ENCODE measurements at regions not wholly inside any gene's neighbourhood (a gene's known extent, or its start where the extent isn't known, plus 50 kb on each side); places are given as distances from the start of the nearest gene placed in this dataset.

- no peak overlapping the region for H3K27ac ChIP-seq (ENCODE audit: low read length in 2 of 2)
- peaks cover 0 to 2% (median 0%) of the 10 kb centered on the region in 3 donors for H3K9me3 ChIP-seq (ENCODE audit: control extremely low read depth in 1 of 3, control insufficient read depth in 2 of 3, insufficient read depth in 1 of 3, low read length in 2 of 3)
- no peak overlapping the region for H3K27ac Mint-ChIP-seq
Measured at GRCh38 chr11:39860931-39861330, 1598.5 kb downstream of the LRRC4C start.

GRCh38 chr11:39817241-39817640 lies 1642.2 kb downstream of the LRRC4C start:
- H2AFZ ChIP-seq (ENCODE audit: insufficient read depth, low read depth, low read length, poor library complexity, severe bottlenecking) = no peak overlapping the region
- no peak overlapping the region for H3K4me3 Mint-ChIP-seq
- CTCF ChIA-PET = no interaction called here
- POLR2A ChIA-PET = no interaction called here
- H3K27me3 Mint-ChIP-seq = no peaks in the 10 kb centered on the region
- ATAC-seq (ENCODE audit: low read depth) = no peak
- H3K4me3 ChIP-seq (ENCODE audit: control extremely low read depth in 1 of 5, extremely low read depth in 1 of 5, insufficient read depth in 1 of 5, low read depth in 2 of 5, low read length in 4 of 5) = no peak overlapping the region
- H3K9ac ChIP-seq (ENCODE audit: low read length) = no peak overlapping the region
- H3K9me3 Mint-ChIP-seq (ENCODE audit: insufficient read depth) = peaks cover 22% of the 10 kb centered on the region
- TF ChIP-seq EZH2 (IDR thresholded peaks at IDR 0.05; ENCODE audit: borderline replicate concordance, insufficient read depth, low read depth, low read length, poor library complexity, severe bottlenecking) (no peak), CTCF (IDR thresholded peaks at IDR 0.05) (no peak)
- no CpG with 5 or more reads among the region's 2 CpGs for WGBS (ENCODE audit: insufficient coverage)
- no peak overlapping the region for H3K27ac Mint-ChIP-seq
- H3K79me2 ChIP-seq (ENCODE audit: control insufficient read depth, insufficient read depth, low read length) = no peaks in the 10 kb centered on the region
- no peak for DNase-seq
- H3K36me3 ChIP-seq (replicated peaks in 1 of 2; ENCODE audit: control extremely low read depth in 1 of 2, control insufficient read depth in 1 of 2, extremely low read depth in 1 of 2, insufficient read depth in 2 of 2, low read length in 1 of 2) = no peaks in the 10 kb centered on the region
- no peak overlapping the region for H3K4me2 ChIP-seq (replicated peaks; ENCODE audit: low read depth, low read length, poor library complexity, severe bottlenecking)
- peaks cover 0 to 14% (median 0%) of the 10 kb centered on the region in 3 donors for H3K9me3 ChIP-seq (ENCODE audit: control extremely low read depth in 1 of 3, control insufficient read depth in 2 of 3, insufficient read depth in 1 of 3, low read length in 2 of 3)
- no peaks in the 10 kb centered on the region for H3K27me3 ChIP-seq (replicated peaks in 1 of 4; ENCODE audit: control extremely low read depth in 1 of 4, control insufficient read depth in 3 of 4, insufficient read depth in 4 of 4, low read length in 3 of 4)
- intact Hi-C loops (cut with micrococcal nuclease) = no loop called here
- no peaks in the 10 kb centered on the region for H3K4me1 ChIP-seq (ENCODE audit: control insufficient read depth in 2 of 2, insufficient read depth in 2 of 2, low read length in 2 of 2)
- no peak overlapping the region for H3K27ac ChIP-seq (ENCODE audit: low read length in 2 of 2)
- H3K4me1 Mint-ChIP-seq = no peaks in the 10 kb centered on the region
- no peaks in the 10 kb centered on the region for H4K20me1 ChIP-seq (ENCODE audit: control insufficient read depth, insufficient read depth, low read length, poor library complexity, severe bottlenecking)

More at GRCh38 chr11:39860931-39861330, 1598.5 kb downstream of the LRRC4C start:
- Mint-ChIP-seq H3K27me3 (no peaks in the 10 kb centered on the region), H3K9me3 (ENCODE audit: insufficient read depth) (peaks cover 9% of the 10 kb centered on the region), H3K4me3 (no peak overlapping the region), H3K4me1 (no peaks in the 10 kb centered on the region)
- no peak overlapping the region for H3K9ac ChIP-seq (ENCODE audit: low read length)
- H3K4me1 ChIP-seq (ENCODE audit: control insufficient read depth in 2 of 2, insufficient read depth in 2 of 2, low read length in 2 of 2) = no peaks in the 10 kb centered on the region
- H3K4me2 ChIP-seq (replicated peaks; ENCODE audit: low read depth, low read length, poor library complexity, severe bottlenecking) = no peak overlapping the region
- intact Hi-C loops (cut with micrococcal nuclease) = no loop called here
- H3K79me2 ChIP-seq (ENCODE audit: control insufficient read depth, insufficient read depth, low read length) = no peaks in the 10 kb centered on the region
- H4K20me1 ChIP-seq (ENCODE audit: control insufficient read depth, insufficient read depth, low read length, poor library complexity, severe bottlenecking) = no peaks in the 10 kb centered on the region
- no peak for ATAC-seq (ENCODE audit: low read depth)
- ChIA-PET POLR2A (no interaction called here), CTCF (no interaction called here)
- no peak overlapping the region for H3K4me3 ChIP-seq (ENCODE audit: control extremely low read depth in 1 of 5, extremely low read depth in 1 of 5, insufficient read depth in 1 of 5, low read depth in 2 of 5, low read length in 4 of 5)
- TF ChIP-seq CTCF (IDR thresholded peaks at IDR 0.05) (no peak), EZH2 (IDR thresholded peaks at IDR 0.05; ENCODE audit: borderline replicate concordance, insufficient read depth, low read depth, low read length, poor library complexity, severe bottlenecking) (no peak)
- no peak for DNase-seq
- no CpG with 5 or more reads among the region's 3 CpGs for WGBS (ENCODE audit: insufficient coverage)
- H3K36me3 ChIP-seq (replicated peaks in 1 of 2; ENCODE audit: control extremely low read depth in 1 of 2, control insufficient read depth in 1 of 2, extremely low read depth in 1 of 2, insufficient read depth in 2 of 2, low read length in 1 of 2) = no peaks in the 10 kb centered on the region
- H2AFZ ChIP-seq (ENCODE audit: insufficient read depth, low read depth, low read length, poor library complexity, severe bottlenecking) = no peak overlapping the region
- no peaks in the 10 kb centered on the region for H3K27me3 ChIP-seq (replicated peaks in 1 of 4; ENCODE audit: control extremely low read depth in 1 of 4, control insufficient read depth in 3 of 4, insufficient read depth in 4 of 4, low read length in 3 of 4)

All from B cell (primary cell).